ENCODE measurements at regions not wholly inside any gene's neighbourhood (a gene's known extent, or its start where the extent isn't known, plus 50 kb on each side); places are given as distances from the start of the nearest gene placed in this dataset.
"Not testable (repeated sequence)": the region's sequence is repeated elsewhere in the genome, so short reads cannot be mapped to it uniquely, and the experiment has no call there.

GRCh38 chr2:194491409-194492115 is 1165.5 kb upstream of the SLC39A10 start:
- DNase-seq, result no peak

- DNase-seq, result no peak
Observed at GRCh38 chr2:194486326-194486725, 1170.7 kb upstream of the SLC39A10 start.

DNA sequence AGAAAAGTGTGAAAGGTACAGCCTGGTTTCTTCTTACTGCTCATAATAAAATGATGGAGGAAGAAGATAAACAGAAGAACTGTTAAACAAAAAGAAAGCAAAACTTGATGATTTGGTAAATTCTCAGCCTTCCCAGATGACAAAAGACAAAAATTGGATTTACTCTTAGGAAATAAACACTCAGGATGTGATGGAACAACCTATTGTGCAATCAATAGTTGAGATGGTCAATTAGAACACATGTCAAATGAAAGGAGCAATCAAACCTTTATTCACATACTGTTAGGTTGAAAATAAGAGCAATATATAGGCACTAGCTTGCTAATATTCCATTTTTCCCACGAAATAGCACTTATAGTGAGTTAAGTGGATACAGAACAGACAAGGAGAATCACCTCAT is 1174.0 kb upstream of the SLC39A10 start:
- DNase-seq, result no peak

GRCh38 chr2:194465641-194466040 is 1191.4 kb upstream of the SLC39A10 start:
- no peak for DNase-seq

GRCh38 chr2:194464964-194465638 is 1191.9 kb upstream of the SLC39A10 start:
- no peak for DNase-seq

DNA sequence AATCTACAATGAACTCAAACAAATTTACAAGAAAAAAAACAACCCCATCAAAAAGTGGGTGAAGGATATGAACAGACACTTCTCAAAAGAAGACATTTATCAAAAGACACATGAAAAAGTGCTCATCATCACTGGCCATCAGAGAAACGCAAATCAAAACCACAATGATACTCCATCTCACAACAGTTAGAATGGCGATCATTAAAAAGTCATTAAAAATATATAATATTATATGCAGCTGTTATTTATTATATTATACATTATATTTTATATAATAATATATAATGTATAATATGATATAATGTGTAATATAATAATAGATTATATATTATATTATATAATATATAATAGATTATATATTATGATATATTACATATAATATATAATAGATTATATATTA is 1194.1 kb upstream of the SLC39A10 start:
- DNase-seq, result not testable (repeated sequence)

DNA sequence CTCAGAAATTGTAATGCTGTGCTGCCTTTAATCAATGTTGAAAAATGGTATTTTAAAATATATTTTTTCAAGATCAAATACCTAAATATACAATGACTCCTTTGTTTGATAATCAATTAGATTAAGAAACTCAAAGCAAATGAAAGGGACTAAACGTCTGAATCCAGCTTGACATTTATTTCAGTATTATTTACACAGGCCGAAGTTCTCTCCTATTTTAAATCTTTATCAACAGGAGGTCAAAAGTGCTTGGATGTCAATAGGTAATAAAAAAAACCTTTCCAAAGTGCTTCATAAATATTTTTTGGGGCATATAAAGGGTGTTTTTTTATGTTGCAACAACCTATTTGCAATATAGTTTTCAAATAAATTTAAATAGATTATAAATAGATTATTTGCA is 1201.7 kb upstream of the SLC39A10 start:
- no peak for DNase-seq

DNA sequence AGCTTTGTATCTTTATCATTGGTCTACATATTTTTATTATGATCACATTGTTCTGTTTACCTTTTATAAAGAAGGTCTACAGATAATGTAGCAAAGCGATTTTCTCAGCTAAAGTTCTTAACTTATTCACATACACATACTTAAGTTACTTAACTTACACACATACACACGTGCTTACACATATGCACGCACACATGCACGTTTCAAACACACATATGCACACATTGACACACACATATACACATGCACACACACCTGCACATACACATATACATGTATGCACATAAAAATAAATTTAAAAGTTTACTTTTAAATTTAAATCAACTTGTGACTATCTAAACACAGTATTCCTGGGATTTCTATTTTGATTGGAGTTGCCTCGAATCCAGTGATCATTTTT is 1204.5 kb upstream of the SLC39A10 start:
- DNase-seq, result no peak

GRCh38 chr2:194445226-194445625 is 1211.8 kb upstream of the SLC39A10 start:
- DNase-seq, result no peak

DNA sequence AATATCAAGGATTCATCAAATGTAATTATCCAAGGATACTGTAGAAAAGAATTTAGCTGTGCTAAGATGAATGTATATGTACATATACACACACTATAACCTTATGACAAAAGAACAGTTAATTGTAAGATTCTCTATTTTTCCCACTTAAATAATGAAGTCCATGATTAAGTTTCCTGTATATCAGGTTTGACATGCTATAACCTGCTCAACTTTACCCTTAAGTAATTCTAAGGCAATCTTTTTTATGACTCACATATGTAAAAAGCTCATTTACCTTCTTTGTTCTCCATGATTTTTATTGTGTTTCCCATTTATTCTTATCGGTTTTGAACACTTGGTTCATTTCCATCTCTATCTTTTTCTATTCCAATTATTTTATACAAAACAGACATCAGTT is 1213.1 kb upstream of the SLC39A10 start:
- DNase-seq, result no peak

DNA sequence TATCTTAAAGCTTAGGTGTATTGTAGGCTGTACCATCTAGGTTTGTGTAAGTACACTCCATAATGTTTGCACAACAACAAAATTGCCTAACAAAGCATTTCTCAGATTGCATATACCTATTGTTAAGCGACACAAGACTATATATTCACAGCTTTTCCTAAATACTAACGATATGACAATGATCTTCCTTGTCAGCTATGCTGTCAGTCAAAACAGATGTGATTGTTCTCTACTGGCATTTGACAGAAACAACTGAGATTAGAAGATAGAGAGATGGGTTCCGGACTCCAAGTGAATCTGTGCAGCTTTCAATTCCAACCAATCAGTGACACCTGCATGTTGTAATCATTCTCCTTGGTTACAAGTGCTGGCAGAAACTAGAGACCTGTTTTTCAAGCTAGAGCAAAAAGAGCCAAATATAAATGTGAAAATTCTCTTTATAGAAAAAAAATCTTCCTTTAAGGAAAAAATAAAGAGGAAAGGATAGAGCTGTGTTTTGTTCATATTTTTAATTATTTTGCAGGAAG is 1232.3 kb upstream of the SLC39A10 start:
- DNase-seq, result no peak

GRCh38 chr2:194411221-194411620 is 1245.8 kb upstream of the SLC39A10 start:
- no peak for DNase-seq

DNA sequence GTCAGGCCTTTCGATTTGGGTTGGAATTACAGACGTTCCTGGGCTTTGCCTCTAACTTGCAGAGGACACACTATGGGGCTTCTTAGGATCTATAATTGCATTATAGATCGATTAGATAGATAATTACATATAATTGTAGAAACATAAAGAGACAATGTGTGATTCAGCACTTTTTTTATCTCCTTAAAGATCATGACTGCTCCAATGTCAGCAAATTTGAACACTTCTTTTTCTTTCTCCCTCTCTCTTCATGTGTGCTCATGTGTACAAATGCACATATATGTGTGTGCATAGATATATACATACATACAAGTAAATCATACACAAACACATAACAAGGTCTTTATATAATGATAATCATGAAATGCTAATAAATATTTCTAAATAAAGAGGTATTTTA is 1261.2 kb upstream of the SLC39A10 start:
- no peak for DNase-seq

GRCh38 chr2:194385376-194385775 is 1271.7 kb upstream of the SLC39A10 start:
- DNase-seq, result no peak

- DNase-seq, result no peak
Observed at GRCh38 chr2:194383401-194383800, 1273.6 kb upstream of the SLC39A10 start.

DNA sequence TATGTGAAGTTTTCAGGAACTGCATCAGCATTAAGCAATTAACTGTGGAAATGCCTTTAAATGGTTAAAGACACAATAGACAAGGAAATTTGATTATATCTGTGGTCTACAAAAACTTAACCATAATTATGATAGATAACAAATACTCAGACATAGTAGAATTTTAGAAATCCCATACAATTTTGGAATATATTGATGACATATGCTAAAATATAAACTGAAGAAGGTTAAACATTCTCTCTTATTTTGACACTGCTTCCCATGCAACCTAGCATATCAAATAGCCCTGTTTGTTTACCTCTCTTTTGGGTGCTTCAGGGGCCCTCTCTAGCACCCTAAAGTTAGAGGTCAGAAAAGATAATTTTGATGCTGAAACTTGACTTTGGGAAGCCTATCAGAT is 1274.8 kb upstream of the SLC39A10 start:
- DNase-seq, result no peak

DNA sequence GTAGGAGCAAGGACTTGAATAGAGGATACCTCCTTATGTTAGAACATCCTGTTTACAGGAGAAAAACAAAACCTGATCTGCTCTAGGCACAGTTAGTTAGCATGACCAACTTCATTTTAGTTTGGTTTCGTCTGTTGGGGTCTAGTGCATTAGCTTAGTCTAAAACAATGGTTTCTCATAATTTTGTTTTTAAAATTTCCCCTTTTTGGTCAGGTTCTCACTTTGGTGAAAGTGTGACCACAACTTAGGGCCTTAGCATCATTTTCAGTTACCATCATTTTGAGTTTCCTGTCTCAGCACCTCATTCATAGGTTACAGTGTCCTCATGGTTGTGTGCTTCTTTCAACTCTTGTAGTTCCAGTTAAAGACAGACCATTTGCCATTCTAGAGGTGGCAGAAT is 1277.0 kb upstream of the SLC39A10 start:
- DNase-seq, result no peak

DNA sequence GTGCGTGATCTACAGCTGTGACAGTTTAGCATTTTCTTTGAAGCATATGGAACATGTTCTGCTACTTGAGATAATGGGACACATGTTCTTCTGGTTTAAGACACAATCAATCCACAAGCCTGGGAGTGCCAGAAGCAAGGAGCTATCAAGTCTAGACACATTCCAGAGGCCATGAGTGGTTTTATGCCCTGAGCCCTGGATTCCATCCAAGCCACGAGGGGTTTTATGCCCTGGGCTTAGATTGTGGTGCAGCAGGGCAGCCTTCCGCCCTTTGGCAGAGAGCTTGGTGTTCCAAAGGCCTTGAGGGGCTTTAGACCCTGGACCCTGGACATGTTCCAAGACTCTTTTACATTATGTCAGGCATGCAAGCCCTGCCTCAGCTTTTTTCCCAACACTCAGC is 1289.6 kb upstream of the SLC39A10 start:
- not testable (repeated sequence) for DNase-seq

DNA sequence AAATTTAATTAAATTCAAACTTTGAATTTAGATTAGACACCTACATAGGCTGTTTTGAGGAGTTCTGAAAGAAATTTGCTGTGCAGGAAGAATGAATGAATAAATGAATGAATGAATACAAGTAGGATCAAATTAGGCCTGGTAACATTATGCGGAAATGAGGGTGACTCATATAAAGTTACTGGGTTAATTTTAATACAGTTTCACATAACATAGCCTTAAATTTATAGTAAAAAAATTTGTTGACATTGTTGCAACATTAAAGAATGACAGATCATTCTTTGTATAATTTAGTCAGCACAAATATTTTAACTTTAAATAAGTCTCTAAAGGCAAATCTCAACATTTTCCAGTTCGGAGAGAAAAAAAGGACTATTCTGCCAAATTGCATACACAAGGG is 1293.1 kb upstream of the SLC39A10 start:
- no peak for DNase-seq

DNA sequence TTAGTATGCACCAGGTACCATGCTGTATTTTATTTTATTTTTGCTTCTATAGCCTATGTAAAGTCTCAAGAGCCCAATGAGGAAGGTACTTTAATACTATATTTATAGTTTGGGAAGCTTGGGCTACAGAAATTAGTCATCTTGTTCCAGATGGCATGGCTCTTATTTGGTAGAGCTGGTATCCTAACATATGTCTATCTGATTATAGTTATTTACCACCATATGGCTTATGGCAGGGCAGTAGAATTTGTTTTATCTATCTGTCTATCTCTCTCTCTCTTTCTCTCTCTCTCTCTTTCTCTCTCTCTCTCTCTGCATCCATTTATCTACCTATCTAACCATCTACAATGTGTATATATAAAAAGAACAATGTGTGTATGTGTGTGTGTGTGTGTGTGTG is 1293.7 kb upstream of the SLC39A10 start:
- DNase-seq, result no peak

DNA sequence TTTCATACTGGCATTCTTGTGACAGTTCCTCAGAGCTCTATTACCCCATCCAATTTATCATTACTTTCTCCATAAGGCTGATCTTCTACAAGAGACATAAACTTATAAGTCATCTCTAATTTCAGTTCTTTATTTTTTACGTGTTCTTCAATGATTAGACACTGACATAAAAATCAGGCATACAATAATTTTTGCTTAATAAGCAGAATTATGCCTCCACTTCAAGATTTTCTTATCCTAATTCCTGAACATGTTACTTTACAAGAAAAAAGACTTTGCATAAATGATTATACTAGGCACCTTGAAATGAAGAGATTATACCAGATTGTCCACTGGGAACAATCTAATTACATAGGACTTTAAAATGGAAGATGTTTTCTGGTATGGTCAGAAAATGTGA is 1304.5 kb upstream of the SLC39A10 start:
- no peak for DNase-seq

DNA sequence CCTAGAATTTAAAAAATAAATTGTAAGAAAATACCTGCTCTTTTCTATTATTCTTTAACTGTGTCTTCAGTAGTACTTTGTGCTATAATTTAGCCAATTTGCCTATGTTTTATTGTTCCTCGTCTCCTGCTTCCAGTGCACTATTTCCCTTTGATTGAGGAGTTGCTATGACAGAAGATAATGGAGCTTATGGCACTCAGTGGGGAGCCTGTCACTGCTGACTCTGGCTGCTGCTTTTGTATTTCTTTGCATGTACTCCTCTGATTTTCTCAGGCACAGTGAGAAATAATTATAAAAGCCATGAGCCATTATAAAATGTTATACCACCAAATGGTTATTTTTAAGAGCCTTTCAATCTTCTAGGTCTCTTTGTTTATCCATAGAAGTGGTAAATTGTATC is 1310.8 kb upstream of the SLC39A10 start:
- DNase-seq, result no peak

DNA sequence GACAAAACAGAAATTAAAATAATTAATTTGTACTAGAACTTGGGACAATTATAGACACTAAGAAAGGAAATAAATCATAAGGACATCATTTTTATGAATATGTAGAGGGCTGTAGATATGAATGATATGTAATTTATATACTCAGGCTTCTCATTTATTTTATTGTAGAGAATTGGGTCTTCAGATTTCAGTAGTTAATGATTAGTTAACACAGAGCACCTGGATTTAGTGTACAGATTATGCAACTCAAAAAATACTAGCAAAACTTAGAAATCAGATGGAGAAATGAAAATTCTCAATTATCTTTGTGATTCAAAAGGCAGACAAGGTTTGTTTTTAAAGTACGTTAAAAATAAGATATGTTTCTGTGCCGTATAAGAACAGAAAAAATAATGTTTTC is 1311.7 kb upstream of the SLC39A10 start:
- DNase-seq, result no peak

- no peak for DNase-seq
Observed at GRCh38 chr2:194343167-194343566, 1313.9 kb upstream of the SLC39A10 start.
